ENCODE measurements at regions not wholly inside any gene's neighbourhood (a gene's known extent, or its start where the extent isn't known, plus 50 kb on each side); places are given as distances from the start of the nearest gene placed in this dataset.

GRCh38 chr2:111689174-111689573 is 194.8 kb downstream of the ANAPC1 start:
- Histone ChIP-seq H2BK20ac (ENCODE audit: low read depth, low read length) (no peak overlapping the region), H4K8ac (ENCODE audit: low read depth in 2 of 2, low read length in 2 of 2) (no peak overlapping the region), H2BK120ac (ENCODE audit: low read depth, low read length) (no peak overlapping the region), H3K9me3 (ENCODE audit: control insufficient read depth, insufficient read depth, low read length) (no peaks in the 10 kb centered on the region), H2BK5ac (ENCODE audit: low read depth, low read length, poor library complexity, severe bottlenecking) (no peak overlapping the region), H3K4me2 (ENCODE audit: low read depth, low read length) (no peak overlapping the region), H3K36me3 (ENCODE audit: control insufficient read depth, insufficient read depth, low read length) (no peaks in the 10 kb centered on the region), H3K18ac (ENCODE audit: low read depth, low read length) (no peak overlapping the region), H3K79me1 (ENCODE audit: low read depth in 1 of 2, low read length in 2 of 2) (no peaks in the 10 kb centered on the region), H3K27ac (ENCODE audit: insufficient read depth, low read length) (no peak overlapping the region), H2AK9ac (replicated peaks; ENCODE audit: low read depth, low read length, poor library complexity) (no peak overlapping the region), H3K27me3 (ENCODE audit: control insufficient read depth, insufficient read depth, low read length) (peaks cover 29% of the 10 kb centered on the region), H4K20me1 (ENCODE audit: insufficient read depth, low read length) (no peaks in the 10 kb centered on the region), H3K4me1 (ENCODE audit: control insufficient read depth, insufficient read depth, low read length) (no peaks in the 10 kb centered on the region), H2AK5ac (ENCODE audit: low read depth, low read length) (no peak overlapping the region), H3K14ac (replicated peaks; ENCODE audit: low read depth, low read length) (no peak overlapping the region), H3K23ac (ENCODE audit: low read depth, low read length) (no peak overlapping the region), H2BK15ac (ENCODE audit: low read depth, low read length) (no peak overlapping the region), H3K9ac (ENCODE audit: low read depth, low read length) (no peak overlapping the region), H3K4ac (ENCODE audit: low read depth, low read length) (no peak overlapping the region), H4K5ac (ENCODE audit: low read depth, low read length) (no peak overlapping the region), H4K91ac (ENCODE audit: insufficient read depth, low read depth, low read length) (no peak overlapping the region), H3K56ac (ENCODE audit: extremely low read depth, insufficient read depth, low read length) (no peak overlapping the region), H3K9me1 (ENCODE audit: insufficient read depth, low read length) (no peaks in the 10 kb centered on the region), H3K4me3 (ENCODE audit: insufficient read depth, low read depth, low read length) (no peak overlapping the region), H2AFZ (replicated peaks; ENCODE audit: low read length, poor library complexity) (no peak overlapping the region)
- POLR2A ChIA-PET (ENCODE audit: unreplicated experiment) = no interaction called here
- DNase-seq (no peak), ATAC-seq (ENCODE audit: low read depth) (no peak)
- CTCF ChIA-PET = no interaction called here
- BruUV-seq (replicated peaks) = no TSS peak
- dilution Hi-C loops (cut with HindIII; ENCODE audit: low sequenced_read_pairs, unreplicated experiment) = no loop called here
- intact Hi-C loops (cut with micrococcal nuclease) = no loop called here
- in situ Hi-C loops (cut with MboI; ENCODE audit: low sequenced_read_pairs) = no loop called here
- no peak for TF ChIP-seq SMC3 (IDR thresholded peaks at IDR 0.05; ENCODE audit: low read depth, low read length)
- no peak; the same call in 1 of the 2 replicates for TF ChIP-seq NFE2L2 (IDR thresholded peaks at IDR 0.05; ENCODE audit: low read depth, low read length)
- TF ChIP-seq, protein P1, sequence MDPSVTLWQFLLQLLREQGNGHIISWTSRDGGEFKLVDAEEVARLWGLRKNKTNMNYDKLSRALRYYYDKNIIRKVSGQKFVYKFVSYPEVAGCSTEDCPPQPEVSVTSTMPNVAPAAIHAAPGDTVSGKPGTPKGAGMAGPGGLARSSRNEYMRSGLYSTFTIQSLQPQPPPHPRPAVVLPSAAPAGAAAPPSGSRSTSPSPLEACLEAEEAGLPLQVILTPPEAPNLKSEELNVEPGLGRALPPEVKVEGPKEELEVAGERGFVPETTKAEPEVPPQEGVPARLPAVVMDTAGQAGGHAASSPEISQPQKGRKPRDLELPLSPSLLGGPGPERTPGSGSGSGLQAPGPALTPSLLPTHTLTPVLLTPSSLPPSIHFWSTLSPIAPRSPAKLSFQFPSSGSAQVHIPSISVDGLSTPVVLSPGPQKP (IDR thresholded peaks at IDR 0.05; ENCODE audit: borderline replicate concordance, low read depth, low read length) = no peak
- TF ChIP-seq POLR2A (IDR thresholded peaks at IDR 0.05; ENCODE audit: low read depth, low read length) = no peak
- no peak for TF ChIP-seq MXI1 (IDR thresholded peaks at IDR 0.05; ENCODE audit: borderline replicate concordance, low read depth, low read length)
- TF ChIP-seq RCOR1 (IDR thresholded peaks at IDR 0.05; ENCODE audit: insufficient replicate concordance, low read length) = no peak
- no peak for TF ChIP-seq RFX5 (IDR thresholded peaks at IDR 0.05; ENCODE audit: low read depth, low read length)
- no peak for TF ChIP-seq MAFK (IDR thresholded peaks at IDR 0.05; ENCODE audit: low read depth, low read length)
- TF ChIP-seq, protein P2, sequence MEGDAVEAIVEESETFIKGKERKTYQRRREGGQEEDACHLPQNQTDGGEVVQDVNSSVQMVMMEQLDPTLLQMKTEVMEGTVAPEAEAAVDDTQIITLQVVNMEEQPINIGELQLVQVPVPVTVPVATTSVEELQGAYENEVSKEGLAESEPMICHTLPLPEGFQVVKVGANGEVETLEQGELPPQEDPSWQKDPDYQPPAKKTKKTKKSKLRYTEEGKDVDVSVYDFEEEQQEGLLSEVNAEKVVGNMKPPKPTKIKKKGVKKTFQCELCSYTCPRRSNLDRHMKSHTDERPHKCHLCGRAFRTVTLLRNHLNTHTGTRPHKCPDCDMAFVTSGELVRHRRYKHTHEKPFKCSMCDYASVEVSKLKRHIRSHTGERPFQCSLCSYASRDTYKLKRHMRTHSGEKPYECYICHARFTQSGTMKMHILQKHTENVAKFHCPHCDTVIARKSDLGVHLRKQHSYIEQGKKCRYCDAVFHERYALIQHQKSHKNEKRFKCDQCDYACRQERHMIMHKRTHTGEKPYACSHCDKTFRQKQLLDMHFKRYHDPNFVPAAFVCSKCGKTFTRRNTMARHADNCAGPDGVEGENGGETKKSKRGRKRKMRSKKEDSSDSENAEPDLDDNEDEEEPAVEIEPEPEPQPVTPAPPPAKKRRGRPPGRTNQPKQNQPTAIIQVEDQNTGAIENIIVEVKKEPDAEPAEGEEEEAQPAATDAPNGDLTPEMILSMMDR (conservative IDR thresholded peaks at IDR 0.05; ENCODE audit: low read depth, low read length) = no peak
- TF ChIP-seq CHD1 (IDR thresholded peaks at IDR 0.05; ENCODE audit: low read depth, low read length) = no peak
- no peak for TF ChIP-seq BHLHE40 (IDR thresholded peaks at IDR 0.05; ENCODE audit: low read depth, low read length)
